Liver (tissue), 3 donors: ENCODE measurements at regions not wholly inside any gene's neighbourhood (a gene's known extent, or its start where the extent isn't known, plus 50 kb on each side); places are given as distances from the start of the nearest gene placed in this dataset.

Source experiments
- HNF4G ChIP-seq: IDR thresholded peaks from 2 replicates; pipeline ENCODE4 v1.6.1; 2016; ENCODE audit warnings: antibody characterized with exemption
- JUND ChIP-seq, 2 donors: IDR thresholded peaks; 2 replicates each; pipeline ENCODE4 v1.6.1; 2016; ENCODE audit warnings: antibody characterized with exemption in 2 of 2
- RAD21 ChIP-seq, 2 donors: IDR thresholded peaks; 2 replicates each; pipeline ENCODE4 v1.6.1; 2016; ENCODE audit warnings: antibody characterized with exemption in 2 of 2, mild to moderate bottlenecking in 2 of 2
- TF ChIP-seq, protein P1 (sequence below): fragments of 150-350 bp; IDR thresholded peaks from 2 replicates; pipeline ENCODE4 v1.5.1; 2017; ENCODE audit warnings: improper control_type of control experiment, low read depth, low read length; ENCODE audit not compliant: missing input control
- donor health status: healthy.
- donor health status: healthy.

DNA sequence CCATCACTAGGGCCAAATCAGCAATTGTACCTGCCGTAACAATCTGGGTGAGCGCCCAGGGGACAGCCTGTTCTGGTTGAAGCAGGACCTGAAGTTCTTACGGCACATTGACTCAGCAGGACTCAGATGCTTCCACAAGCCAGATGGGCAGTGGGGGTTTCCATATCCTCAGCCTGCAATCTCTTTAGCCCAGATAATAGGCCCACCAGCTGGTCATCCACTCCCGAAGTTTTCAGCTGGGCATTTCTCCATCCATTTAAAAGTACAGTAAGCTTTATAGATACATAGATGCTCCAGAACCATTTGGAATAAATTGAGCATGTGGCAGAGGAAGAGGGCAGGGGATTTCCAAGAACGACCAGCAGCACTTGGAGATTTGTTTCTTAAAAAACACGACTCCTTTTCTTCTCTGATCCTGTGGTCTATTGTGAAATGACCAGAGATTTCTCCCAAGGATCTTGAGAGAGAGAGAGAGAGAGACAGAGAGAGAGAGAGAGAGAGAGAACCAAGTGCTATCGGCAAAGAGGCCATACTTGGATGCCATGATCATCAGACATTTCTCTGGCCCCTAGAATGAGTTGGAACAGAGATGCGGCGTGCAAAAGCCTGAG is 74.8 kb upstream of the PLXNC1 start:
- no peak for TF ChIP-seq HNF4G
- TF ChIP-seq, protein P1, sequence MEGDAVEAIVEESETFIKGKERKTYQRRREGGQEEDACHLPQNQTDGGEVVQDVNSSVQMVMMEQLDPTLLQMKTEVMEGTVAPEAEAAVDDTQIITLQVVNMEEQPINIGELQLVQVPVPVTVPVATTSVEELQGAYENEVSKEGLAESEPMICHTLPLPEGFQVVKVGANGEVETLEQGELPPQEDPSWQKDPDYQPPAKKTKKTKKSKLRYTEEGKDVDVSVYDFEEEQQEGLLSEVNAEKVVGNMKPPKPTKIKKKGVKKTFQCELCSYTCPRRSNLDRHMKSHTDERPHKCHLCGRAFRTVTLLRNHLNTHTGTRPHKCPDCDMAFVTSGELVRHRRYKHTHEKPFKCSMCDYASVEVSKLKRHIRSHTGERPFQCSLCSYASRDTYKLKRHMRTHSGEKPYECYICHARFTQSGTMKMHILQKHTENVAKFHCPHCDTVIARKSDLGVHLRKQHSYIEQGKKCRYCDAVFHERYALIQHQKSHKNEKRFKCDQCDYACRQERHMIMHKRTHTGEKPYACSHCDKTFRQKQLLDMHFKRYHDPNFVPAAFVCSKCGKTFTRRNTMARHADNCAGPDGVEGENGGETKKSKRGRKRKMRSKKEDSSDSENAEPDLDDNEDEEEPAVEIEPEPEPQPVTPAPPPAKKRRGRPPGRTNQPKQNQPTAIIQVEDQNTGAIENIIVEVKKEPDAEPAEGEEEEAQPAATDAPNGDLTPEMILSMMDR: no peak
- no peak for TF ChIP-seq JUND (IDR thresholded peaks at IDR 0.05)
- TF ChIP-seq RAD21 (IDR thresholded peaks at IDR 0.05): no peak
